K562 (cell line): ENCODE measurements at regions not wholly inside any gene's neighbourhood (a gene's known extent, or its start where the extent isn't known, plus 50 kb on each side); places are given as distances from the start of the nearest gene placed in this dataset.

Experiments used
- ATAC-seq: fragments of 200-7000 bp; cut with Tn5 transposase; 3 replicates; pipeline ENCODE4 v1.9.1; 2020; ENCODE audit warnings: moderate library complexity
- BruUV-seq: library from RNA; stranded (reverse); fragments of 400-500 nt; replicated peaks from 2 replicates; lab custom pipeline; 2021; lab: Mats Ljungman, UMichigan
- CTCF ChIA-PET: fragments of 300-600 bp; formaldehyde crosslinking; extraction: SDS; loops from one replicate; lab custom pipeline; 2021; ENCODE audit warnings: low intra/inter-chr PET ratio; lab: Yijun Ruan, JAX
- POLR2A ChIA-PET: fragments of 300-600, 350-650 bp; sonication (Branson Sonifier 250); formaldehyde crosslinking; extraction: SDS; loops from one replicate; lab custom pipeline; 2021; ENCODE audit warnings: antibody characterized with exemption, inconsistent platforms; lab: Yijun Ruan, JAX
- DNase-seq, 4 experiments: peaks; one replicate each; pipeline versions ENCODE4 v3.0.0 to v3.0.0-alpha.2; 2011 to 2018; ENCODE audit warnings: low spot score in 3 of 4, mixed read lengths in 3 of 4; ENCODE audit errors: extremely low read depth in 1 of 4
- FAIRE-seq: peaks from 2 replicates; lab custom pipeline; 2011; peaks lifted over from hg19 to GRCh38; lab: Jason Lieb, UNC
- H2AFZ ChIP-seq: 2 replicates; pipeline ENCODE4 v1.6.0; 2011; ENCODE audit warnings: low read depth, low read length, control low read depth, inconsistent platforms
- H3K27ac ChIP-seq: fragments of 200-600 bp; 3 replicates; pipeline ENCODE4 v1.8.0; 2011; ENCODE audit warnings: low read depth, mild to moderate bottlenecking, control low read depth, inconsistent platforms, low read length, moderate library complexity, mixed read lengths; ENCODE audit errors: extremely low read depth
- H3K27me3 ChIP-seq, 2 experiments: fragments of 300-600 bp in 1 of 2; 2 replicates in 1 of 2; 3 replicates in 1 of 2; pipeline versions ENCODE4 v1.6.0 to v1.8.0; 2011; ENCODE audit warnings: inconsistent platforms in 2 of 2, low read length in 2 of 2, mild to moderate bottlenecking in 1 of 2, mixed read lengths in 1 of 2, moderate library complexity in 1 of 2; ENCODE audit not compliant: control insufficient read depth in 2 of 2, insufficient read depth in 2 of 2
- H3K36me3 ChIP-seq: fragments of 300-600 bp; 3 replicates; pipeline ENCODE4 v1.8.0; 2011; ENCODE audit warnings: mild to moderate bottlenecking, low read length, inconsistent platforms; ENCODE audit not compliant: control insufficient read depth, insufficient read depth
- H3K4me1 ChIP-seq, 2 experiments: fragments of 200-600 bp in 1 of 2; replicated peaks in 1 of 2; 2 replicates in 1 of 2; 3 replicates in 1 of 2; pipeline versions ENCODE4 v1.5.1 to v1.8.0; 2011; ENCODE audit warnings: inconsistent platforms in 2 of 2, low read length in 2 of 2, mild to moderate bottlenecking in 1 of 2, mixed read lengths in 1 of 2, moderate library complexity in 1 of 2; ENCODE audit not compliant: control insufficient read depth in 2 of 2, insufficient read depth in 2 of 2
- H3K4me2 ChIP-seq: 2 replicates; pipeline ENCODE4 v1.6.1; 2011; ENCODE audit warnings: low read length, control low read depth, inconsistent platforms, mixed read lengths; ENCODE audit not compliant: insufficient read depth
- H3K4me3 ChIP-seq: fragments of 200-600 bp; sonication (generic), shearing (Covaris generic); 2 replicates; pipeline ENCODE4 v1.5.1; 2016; ENCODE audit warnings: control low read depth, inconsistent platforms
- H3K79me2 ChIP-seq: fragments of 200-600 bp; 3 replicates; pipeline ENCODE4 v1.8.0; 2011; ENCODE audit warnings: low read length, inconsistent platforms; ENCODE audit not compliant: control insufficient read depth, insufficient read depth
- H3K9ac ChIP-seq, 2 experiments: 2 replicates each; pipeline versions ENCODE4 v1.6.0 to v1.6.1; 2011; ENCODE audit warnings: low read depth in 2 of 2, low read length in 2 of 2, control low read depth in 1 of 2, inconsistent platforms in 1 of 2, mild to moderate bottlenecking in 1 of 2, mixed read lengths in 1 of 2; ENCODE audit not compliant: insufficient read depth in 1 of 2
- H3K9me1 ChIP-seq: one replicate; pipeline ENCODE4 v1.6.0; 2011; ENCODE audit warnings: inconsistent platforms, mild to moderate bottlenecking, low read length, moderate library complexity; ENCODE audit not compliant: control insufficient read depth, insufficient read depth
- H3K9me3 ChIP-seq: replicated peaks from 2 replicates; pipeline ENCODE4 v1.5.1; 2011; ENCODE audit warnings: low read depth, low read length, inconsistent platforms; ENCODE audit not compliant: control insufficient read depth, insufficient read depth
- H4K20me1 ChIP-seq: replicated peaks from 2 replicates; pipeline ENCODE4 v1.6.1; 2011; ENCODE audit warnings: low read length, inconsistent platforms, mixed read lengths; ENCODE audit not compliant: control insufficient read depth, insufficient read depth
- CXXC5 ChIP-seq: fragments of 250-450 bp; sonication (Bioruptor Pico); IDR thresholded peaks from 2 replicates; pipeline ENCODE4 v1.8.0; 2022; ENCODE audit warnings: inconsistent platforms, mild to moderate bottlenecking, moderate library complexity
- E2F3 ChIP-seq: fragments of 250-450 bp; sonication (Bioruptor Pico); IDR thresholded peaks from 2 replicates; pipeline ENCODE4 v1.4.0; 2020; ENCODE audit warnings: mild to moderate bottlenecking
- KDM2B ChIP-seq: fragments of 250-450 bp; sonication (Bioruptor Pico); IDR thresholded peaks from 2 replicates; pipeline ENCODE4 v1.8.0; 2021; ENCODE audit warnings: mild to moderate bottlenecking, moderate library complexity
- PHB2 ChIP-seq: fragments of 450-650 bp; IDR thresholded peaks from 2 replicates; pipeline ENCODE4 v1.6.1; 2017; ENCODE audit warnings: low read depth
- ZC3H11A ChIP-seq: IDR thresholded peaks from 2 replicates; pipeline ENCODE4 v1.6.1; 2012; ENCODE audit warnings: low read depth, low read length, improper control_type of control experiment
- ZNF184 ChIP-seq: sonication (generic); formaldehyde crosslinking; IDR thresholded peaks from 2 replicates; pipeline ENCODE4 v1.5.0; 2020; ENCODE audit warnings: missing genetic modification reagents
- WGBS: fragments of 100-300 bp; shearing (Covaris generic); methylation state at CpG from one replicate; pipeline ENCODE4 v1.1.6; 2016; ENCODE audit warnings: low coverage, mixed read lengths; ENCODE audit not compliant: insufficient coverage; ENCODE audit errors: missing lambda C conversion rate; 5-methylcytosine and 5-hydroxymethylcytosine counted together
- in situ Hi-C: fragments of 300-500 bp; cut with MboI; formaldehyde crosslinking; loops from 4 replicates; pipeline ENCODE4 v1.15.0; 2018; ENCODE audit warnings: inconsistent platforms, mixed read lengths
- intact Hi-C: fragments of 100-400 bp; cut with micrococcal nuclease; formaldehyde crosslinking; loops from 2 replicates; pipeline ENCODE4 v1.14.2; 2022
- TF ChIP-seq, protein P1 (sequence below): fragments of 250-450 bp; sonication (Bioruptor Pico); IDR thresholded peaks from 2 replicates; pipeline ENCODE4 v1.5.0; 2022; ENCODE audit warnings: mild to moderate bottlenecking

DNA sequence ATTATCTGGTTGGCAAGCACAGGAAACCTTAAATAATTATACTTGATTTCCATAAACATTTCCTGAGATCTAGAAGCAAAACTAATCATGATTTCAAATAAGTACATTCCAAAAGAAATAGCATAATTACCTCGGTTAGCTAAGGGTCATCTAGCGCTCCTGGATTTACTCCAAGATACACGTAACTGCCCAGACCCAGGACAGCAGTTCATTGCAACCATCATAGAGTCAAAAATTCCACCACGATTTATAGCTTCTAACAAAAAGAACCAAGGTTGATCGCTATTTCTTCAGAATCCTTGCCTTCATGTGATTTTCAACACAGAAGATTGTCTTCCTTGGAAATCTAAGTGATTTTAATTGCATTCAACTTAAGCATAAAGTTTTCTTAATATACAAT is 1235.5 kb upstream of the TENM3 start:
- H3K4me3 ChIP-seq, result no peak overlapping the region
- CTCF ChIA-PET, result no interaction called here
- in situ Hi-C loops, result no loop called here
- POLR2A ChIA-PET, result no interaction called here
- no peaks in the 10 kb centered on the region for H3K9me3 ChIP-seq
- H3K4me1 ChIP-seq, result no peaks in the 10 kb centered on the region
- no peak overlapping the region for H3K9ac ChIP-seq
- no peak for TF ChIP-seq E2F3 (CRISPR knock-in tag)
- no peak for TF ChIP-seq ZC3H11A
- TF ChIP-seq PHB2, result no peak
- TF ChIP-seq CXXC5, result no peak
- TF ChIP-seq KDM2B (CRISPR knock-in tag), result no peak
- TF ChIP-seq, protein P1, sequence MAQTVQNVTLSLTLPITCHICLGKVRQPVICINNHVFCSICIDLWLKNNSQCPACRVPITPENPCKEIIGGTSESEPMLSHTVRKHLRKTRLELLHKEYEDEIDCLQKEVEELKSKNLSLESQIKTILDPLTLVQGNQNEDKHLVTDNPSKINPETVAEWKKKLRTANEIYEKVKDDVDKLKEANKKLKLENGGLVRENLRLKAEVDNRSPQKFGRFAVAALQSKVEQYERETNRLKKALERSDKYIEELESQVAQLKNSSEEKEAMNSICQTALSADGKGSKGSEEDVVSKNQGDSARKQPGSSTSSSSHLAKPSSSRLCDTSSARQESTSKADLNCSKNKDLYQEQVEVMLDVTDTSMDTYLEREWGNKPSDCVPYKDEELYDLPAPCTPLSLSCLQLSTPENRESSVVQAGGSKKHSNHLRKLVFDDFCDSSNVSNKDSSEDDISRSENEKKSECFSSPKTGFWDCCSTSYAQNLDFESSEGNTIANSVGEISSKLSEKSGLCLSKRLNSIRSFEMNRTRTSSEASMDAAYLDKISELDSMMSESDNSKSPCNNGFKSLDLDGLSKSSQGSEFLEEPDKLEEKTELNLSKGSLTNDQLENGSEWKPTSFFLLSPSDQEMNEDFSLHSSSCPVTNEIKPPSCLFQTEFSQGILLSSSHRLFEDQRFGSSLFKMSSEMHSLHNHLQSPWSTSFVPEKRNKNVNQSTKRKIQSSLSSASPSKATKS (CRISPR knock-in tag), result no peak
- no peak for TF ChIP-seq ZNF184 (CRISPR knock-in tag)
- FAIRE-seq (no peak), ATAC-seq (no peak), DNase-seq (no peak)
- no peaks in the 10 kb centered on the region for H3K9me1 ChIP-seq
- H3K27me3 ChIP-seq, result no peaks in the 10 kb centered on the region
- H2AFZ ChIP-seq, result no peak overlapping the region
- intact Hi-C loops, result no loop called here
- no TSS peak for BruUV-seq
- no peak overlapping the region for H3K4me2 ChIP-seq
- no peak overlapping the region for H3K27ac ChIP-seq
- no peaks in the 10 kb centered on the region for H3K79me2 ChIP-seq
- WGBS, result 0% methylated on average over 4 of the region's 5 CpGs
- no peaks in the 10 kb centered on the region for H4K20me1 ChIP-seq
- no peaks in the 10 kb centered on the region for H3K36me3 ChIP-seq
